ENCODE measurements at regions not wholly inside any gene's neighbourhood (a gene's known extent, or its start where the extent isn't known, plus 50 kb on each side); places are given as distances from the start of the nearest gene placed in this dataset.

DNA sequence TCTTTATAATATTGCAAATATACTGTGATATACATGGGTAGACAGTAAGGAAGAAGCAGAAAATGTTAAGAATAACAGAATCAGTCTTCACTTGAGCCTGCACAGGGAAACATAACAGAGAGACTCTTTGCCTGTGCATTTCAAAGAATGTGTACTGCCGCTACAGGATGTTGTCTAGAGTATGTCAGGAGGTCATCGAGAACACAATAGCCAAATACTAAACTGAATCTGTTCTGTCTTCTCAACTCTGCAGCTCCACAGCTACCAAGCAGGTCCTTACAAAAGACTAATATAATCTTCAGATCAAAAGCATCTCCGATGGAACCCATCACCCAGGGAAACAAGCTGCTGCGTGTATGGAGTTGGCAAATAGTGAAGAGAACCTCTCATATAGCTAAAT lies 471.5 kb downstream of the PCDH10 start:
- DNase-seq (no peak), ATAC-seq (ENCODE audit: low read depth) (no peak)
- no peak overlapping the region for H3K4me3 Mint-ChIP-seq
- H3K9me3 Mint-ChIP-seq: no peaks in the 10 kb centered on the region
- no peaks in the 10 kb centered on the region for H3K27me3 Mint-ChIP-seq
- POLR2A ChIA-PET: no interaction called here
- no peaks in the 10 kb centered on the region for H3K36me3 Mint-ChIP-seq
- H3K27ac Mint-ChIP-seq: no peak overlapping the region
- no peaks in the 10 kb centered on the region for H3K4me1 Mint-ChIP-seq

DNA sequence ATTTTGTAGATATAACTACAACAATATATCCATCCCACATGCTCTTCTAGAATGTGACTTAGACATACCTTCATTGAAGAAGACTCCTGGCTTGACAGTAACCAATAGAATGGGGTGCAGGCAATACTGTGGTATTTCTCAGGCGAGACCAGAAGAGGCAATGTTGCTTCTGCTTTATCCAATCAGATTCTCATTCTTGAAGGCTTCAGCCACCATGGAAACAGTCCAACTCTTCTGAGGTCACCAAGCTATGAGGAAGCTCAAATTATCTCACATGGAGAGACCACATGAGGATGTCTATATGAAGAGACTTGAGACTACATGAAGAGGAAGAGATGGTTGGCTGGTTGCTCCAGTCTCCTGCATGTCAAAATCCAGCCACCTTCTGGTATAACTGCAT lies 469.9 kb downstream of the PCDH10 start:
- Mint-ChIP-seq H3K36me3 (no peaks in the 10 kb centered on the region), H3K27me3 (no peaks in the 10 kb centered on the region), H3K4me1 (no peaks in the 10 kb centered on the region), H3K9me3 (no peaks in the 10 kb centered on the region), H3K27ac (no peak overlapping the region), H3K4me3 (no peak overlapping the region)
- no peak for ATAC-seq (ENCODE audit: low read depth)
- POLR2A ChIA-PET: no interaction called here
- no peak for DNase-seq

DNA sequence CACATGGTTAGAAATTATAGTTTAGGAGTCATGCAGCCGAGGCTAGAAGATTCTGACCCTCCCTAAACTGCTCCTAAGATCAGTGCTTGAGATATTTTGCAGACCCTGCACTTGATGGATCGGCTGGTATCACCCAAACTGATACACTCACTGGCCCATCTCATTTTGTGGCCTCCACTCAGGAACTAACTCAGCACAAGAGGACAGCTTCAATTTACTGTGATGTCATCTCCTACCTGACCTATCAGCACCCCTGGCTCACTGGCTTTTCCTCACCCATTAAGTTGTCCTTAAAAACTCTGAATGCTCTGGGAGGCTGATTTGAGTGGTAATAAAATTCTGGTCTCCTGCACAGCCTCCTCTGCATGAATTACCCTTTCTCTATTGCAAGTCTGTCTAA lies 450.9 kb downstream of the PCDH10 start:
- DNase-seq (no peak), ATAC-seq (ENCODE audit: low read depth) (no peak)
- Mint-ChIP-seq H3K36me3 (no peaks in the 10 kb centered on the region), H3K27me3 (no peaks in the 10 kb centered on the region), H3K4me3 (no peak overlapping the region), H3K4me1 (no peaks in the 10 kb centered on the region), H3K9me3 (no peaks in the 10 kb centered on the region), H3K27ac (no peak overlapping the region)
- POLR2A ChIA-PET: interaction anchor here (0.5 kb wide), 1 partner anchor 1274 kb away, joined by 4 read pairs; no protein-coding TSS in a partner anchor

DNA sequence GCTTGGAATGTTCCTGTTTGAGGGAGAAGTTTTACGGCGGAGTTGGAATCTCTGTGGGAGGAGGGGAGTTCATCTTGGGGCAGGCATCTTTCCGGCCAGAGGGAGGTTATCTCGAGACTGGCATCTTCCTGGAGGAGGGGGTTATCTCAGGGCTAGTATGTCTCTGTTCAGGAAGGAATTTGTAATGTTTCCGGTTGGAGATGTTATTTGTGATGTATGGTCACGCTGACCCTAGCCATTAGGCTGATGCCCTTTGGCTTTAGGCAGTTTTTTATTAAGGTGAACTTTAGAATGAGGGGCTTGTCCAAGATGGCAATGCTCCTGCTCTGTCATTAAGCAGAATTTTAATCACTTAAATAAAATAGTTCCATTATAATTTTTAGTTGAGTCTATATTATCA lies 449.7 kb downstream of the PCDH10 start:
- Mint-ChIP-seq H3K4me1 (no peaks in the 10 kb centered on the region), H3K9me3 (no peaks in the 10 kb centered on the region), H3K36me3 (no peaks in the 10 kb centered on the region), H3K4me3 (no peak overlapping the region), H3K27ac (no peak overlapping the region), H3K27me3 (no peaks in the 10 kb centered on the region)
- POLR2A ChIA-PET: no interaction called here
- DNase-seq (no peak), ATAC-seq (ENCODE audit: low read depth) (no peak)

DNA sequence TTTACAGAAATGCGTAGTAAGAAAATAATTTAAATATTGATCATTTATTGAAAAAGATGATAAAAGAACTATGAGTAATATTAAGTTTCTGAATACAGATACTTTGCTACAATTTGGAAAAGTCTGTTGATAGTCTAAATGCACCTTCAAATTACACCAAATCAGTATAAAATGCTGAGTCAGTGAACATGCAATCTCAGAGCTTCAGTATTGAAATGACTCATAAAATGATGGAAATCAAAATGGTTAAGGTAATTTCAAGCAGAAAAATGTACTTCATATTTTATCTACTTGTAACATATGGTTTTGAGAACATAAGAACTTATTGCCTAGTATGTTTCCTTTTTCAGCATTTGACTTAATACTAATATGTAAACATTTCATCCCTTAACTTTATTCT lies 448.2 kb downstream of the PCDH10 start:
- H3K27me3 Mint-ChIP-seq: no peaks in the 10 kb centered on the region

DNA sequence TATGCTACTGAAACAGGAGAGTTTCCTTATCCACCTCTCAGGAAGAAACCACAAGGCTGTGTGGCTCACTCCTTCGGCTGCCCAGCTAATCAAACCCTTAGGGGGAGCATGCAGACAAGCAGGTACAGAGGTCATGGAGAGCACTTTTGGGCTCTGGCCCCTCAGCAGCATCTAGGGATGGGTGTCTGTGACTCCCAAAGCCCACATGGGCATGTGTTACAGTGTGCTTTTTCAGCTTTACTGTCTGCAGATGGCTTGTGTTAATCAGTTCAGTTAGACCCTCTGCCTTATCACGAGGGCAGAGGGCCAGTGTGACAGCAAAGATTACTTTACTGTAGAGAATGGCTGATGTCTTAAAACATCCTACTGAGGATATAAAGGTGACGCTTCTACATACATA lies 447.4 kb downstream of the PCDH10 start:
- Mint-ChIP-seq H3K27ac (no peak overlapping the region), H3K4me1 (no peaks in the 10 kb centered on the region), H3K36me3 (no peaks in the 10 kb centered on the region), H3K27me3 (no peaks in the 10 kb centered on the region), H3K4me3 (no peak overlapping the region), H3K9me3 (no peaks in the 10 kb centered on the region)
- DNase-seq (no peak), ATAC-seq (ENCODE audit: low read depth) (no peak)
- POLR2A ChIA-PET: no interaction called here

More for the DNA sequence above, 448.2 kb downstream of the PCDH10 start:
- ATAC-seq (ENCODE audit: low read depth) (no peak), DNase-seq (no peak)
- Mint-ChIP-seq H3K9me3 (no peaks in the 10 kb centered on the region), H3K4me3 (no peak overlapping the region), H3K27ac (no peak overlapping the region), H3K36me3 (no peaks in the 10 kb centered on the region), H3K4me1 (no peaks in the 10 kb centered on the region)
- POLR2A ChIA-PET: no interaction called here

DNA sequence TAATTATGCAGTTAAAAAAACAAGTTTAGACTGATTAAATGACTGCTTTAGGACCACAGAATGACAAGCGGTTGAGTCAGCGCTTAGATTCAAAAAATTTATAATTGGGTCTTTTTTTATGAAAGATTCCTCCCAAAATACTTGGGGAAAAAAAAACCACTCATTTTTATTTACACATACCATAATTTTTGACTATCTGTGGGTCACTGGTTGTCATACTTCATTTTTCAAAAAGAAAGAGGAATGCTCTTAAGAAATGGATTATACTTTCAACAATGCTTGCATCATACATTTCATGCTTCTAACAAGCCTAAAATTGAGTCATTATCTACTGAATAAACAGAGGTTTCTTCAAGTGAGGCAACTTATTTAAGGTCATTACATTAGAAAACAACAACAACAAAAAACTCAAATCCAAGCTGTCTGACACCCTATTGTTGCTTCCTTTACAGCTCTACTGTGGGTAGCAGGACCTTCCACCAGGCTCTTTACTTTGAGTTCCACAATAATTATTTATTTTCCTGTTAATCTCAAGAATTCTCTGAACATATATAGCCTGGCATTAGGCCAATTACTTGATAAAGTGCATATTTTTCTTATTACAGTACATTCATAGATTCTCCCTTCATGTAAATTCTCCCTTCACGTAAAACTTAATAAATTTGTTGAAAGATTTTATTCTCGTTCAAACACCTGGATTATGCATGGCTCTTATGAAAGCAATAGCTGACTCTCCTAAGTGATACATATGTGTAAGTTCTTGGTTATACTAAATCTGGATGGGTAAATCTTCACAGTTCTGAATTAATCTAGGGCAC lies 445.5 kb downstream of the PCDH10 start:
- POLR2A ChIA-PET: no interaction called here
- DNase-seq (no peak), ATAC-seq (ENCODE audit: low read depth) (no peak)
- no peaks in the 10 kb centered on the region for H3K27me3 Mint-ChIP-seq
- no peaks in the 10 kb centered on the region for H3K36me3 Mint-ChIP-seq
- no peak overlapping the region for H3K4me3 Mint-ChIP-seq
- no peak overlapping the region for H3K27ac Mint-ChIP-seq
- H3K9me3 Mint-ChIP-seq: no peaks in the 10 kb centered on the region
- H3K4me1 Mint-ChIP-seq: no peaks in the 10 kb centered on the region

DNA sequence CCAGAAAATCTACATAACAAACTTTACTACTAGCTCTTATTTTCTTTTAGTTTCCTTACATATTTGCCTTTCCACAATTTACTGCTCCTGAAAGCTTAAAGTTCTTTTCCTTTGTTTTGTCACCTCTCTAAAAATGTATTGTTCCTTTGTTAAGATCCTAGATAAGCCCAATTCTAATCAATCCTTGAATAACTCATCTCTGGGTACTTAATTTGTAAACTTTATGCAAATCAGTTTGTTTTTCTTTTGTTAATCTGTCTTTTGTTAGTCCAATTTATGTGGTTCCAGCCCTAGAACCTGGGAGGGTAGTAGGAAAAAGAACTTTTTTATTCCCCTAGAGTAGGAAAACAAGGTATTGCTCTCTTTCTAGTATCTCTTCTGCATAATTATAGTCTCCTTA lies 444.7 kb downstream of the PCDH10 start:
- POLR2A ChIA-PET: no interaction called here
- Mint-ChIP-seq H3K4me1 (no peaks in the 10 kb centered on the region), H3K9me3 (no peaks in the 10 kb centered on the region), H3K4me3 (no peak overlapping the region), H3K27me3 (no peaks in the 10 kb centered on the region), H3K27ac (no peak overlapping the region), H3K36me3 (no peaks in the 10 kb centered on the region)
- DNase-seq (no peak), ATAC-seq (ENCODE audit: low read depth) (no peak)

DNA sequence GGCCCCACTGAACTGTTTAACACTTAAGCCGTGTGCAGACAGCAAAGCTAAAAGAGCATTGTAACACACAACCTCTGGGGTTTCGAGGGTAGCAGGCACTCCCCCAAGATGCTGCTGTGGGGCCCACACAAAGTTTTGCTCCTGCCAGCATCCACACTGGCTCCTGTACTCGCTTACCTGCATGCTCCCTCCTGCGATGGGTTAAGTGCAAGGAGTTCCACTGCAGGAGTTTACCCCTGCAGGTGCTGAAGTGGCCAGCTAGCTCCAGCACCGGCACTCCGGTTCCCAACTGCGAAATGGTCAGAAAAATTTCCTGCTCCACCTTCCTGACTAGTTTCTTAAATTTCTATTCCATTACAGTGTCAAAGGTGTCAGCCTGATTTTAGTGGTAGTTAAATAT lies 443.5 kb downstream of the PCDH10 start:
- H3K36me3 Mint-ChIP-seq: no peaks in the 10 kb centered on the region
- H3K27ac Mint-ChIP-seq: no peak overlapping the region
- no peaks in the 10 kb centered on the region for H3K4me1 Mint-ChIP-seq
- POLR2A ChIA-PET: no interaction called here
- ATAC-seq (ENCODE audit: low read depth): no peak
- H3K4me3 Mint-ChIP-seq: no peak overlapping the region
- no peaks in the 10 kb centered on the region for H3K9me3 Mint-ChIP-seq
- no peak for DNase-seq
- H3K27me3 Mint-ChIP-seq: no peaks in the 10 kb centered on the region

DNA sequence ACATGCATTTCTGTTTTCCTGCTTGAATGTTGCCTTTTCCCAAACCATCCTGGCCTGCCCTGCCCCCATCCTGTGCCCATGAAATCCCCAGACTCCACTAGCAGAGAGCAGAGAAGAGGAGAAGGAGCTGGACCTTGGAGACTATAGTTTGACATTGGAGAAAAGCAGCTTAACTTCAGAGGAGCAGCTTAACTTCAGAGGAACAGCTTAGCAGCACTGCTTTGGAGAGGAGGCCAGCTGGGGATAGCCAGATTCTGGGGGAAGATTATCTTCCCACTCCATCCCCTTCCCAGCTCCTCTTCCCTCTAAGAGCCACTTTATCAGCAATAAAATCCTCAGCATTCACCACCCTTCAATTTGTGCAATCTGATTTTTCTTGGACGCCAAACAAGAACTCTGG lies 443.0 kb downstream of the PCDH10 start:
- H3K4me3 Mint-ChIP-seq: no peak overlapping the region
- POLR2A ChIA-PET: no interaction called here
- no peaks in the 10 kb centered on the region for H3K36me3 Mint-ChIP-seq
- ATAC-seq (ENCODE audit: low read depth): no peak
- H3K4me1 Mint-ChIP-seq: no peaks in the 10 kb centered on the region
- no peaks in the 10 kb centered on the region for H3K9me3 Mint-ChIP-seq
- no peaks in the 10 kb centered on the region for H3K27me3 Mint-ChIP-seq
- no peak for DNase-seq
- no peak overlapping the region for H3K27ac Mint-ChIP-seq

DNA sequence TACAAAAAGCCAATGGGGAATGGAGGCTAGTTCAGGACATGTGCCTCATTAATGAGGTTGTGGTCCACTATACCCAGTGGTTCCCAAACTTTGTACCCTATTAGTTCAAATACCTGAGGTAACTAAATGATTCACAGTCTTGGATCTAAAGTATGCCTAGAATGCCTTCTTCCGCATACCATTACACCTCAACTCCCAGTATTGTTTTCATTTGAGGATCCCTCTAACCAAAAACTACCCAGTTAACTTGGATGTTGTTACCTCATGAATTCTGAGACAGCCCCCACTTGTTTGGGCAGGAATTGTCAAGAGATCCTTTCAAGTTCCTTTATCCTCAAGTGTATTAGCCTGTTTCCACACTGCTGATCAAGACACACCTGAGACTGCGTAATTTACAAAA lies 439.2 kb downstream of the PCDH10 start:
- no peaks in the 10 kb centered on the region for H3K9me3 Mint-ChIP-seq
- H3K4me1 Mint-ChIP-seq: no peaks in the 10 kb centered on the region
- no peaks in the 10 kb centered on the region for H3K36me3 Mint-ChIP-seq
- H3K27me3 Mint-ChIP-seq: no peaks in the 10 kb centered on the region
- H3K4me3 Mint-ChIP-seq: no peak overlapping the region
- no peak overlapping the region for H3K27ac Mint-ChIP-seq
- POLR2A ChIA-PET: no interaction called here
- DNase-seq (no peak), ATAC-seq (ENCODE audit: low read depth) (no peak)

DNA sequence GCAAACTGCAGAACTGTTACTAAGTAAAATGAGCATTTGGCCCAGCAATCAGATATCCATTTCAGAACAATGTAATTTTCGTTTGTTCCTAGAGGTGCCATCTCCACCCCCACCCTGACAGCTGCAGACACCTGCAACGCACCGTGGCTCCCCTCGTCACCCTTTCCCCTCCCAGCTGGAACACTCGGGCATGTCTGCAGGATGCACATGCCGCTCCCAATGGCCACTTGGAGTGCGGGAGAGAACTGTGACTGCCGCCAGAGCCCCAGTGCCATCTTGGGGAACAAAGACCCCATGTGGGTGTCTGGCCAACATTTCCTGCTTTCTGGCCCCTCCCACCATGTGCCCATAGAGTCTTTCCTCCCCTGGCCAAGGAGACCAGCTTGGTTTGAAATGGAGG lies 436.2 kb downstream of the PCDH10 start:
- no peak overlapping the region for H3K4me3 Mint-ChIP-seq
- no peak for ATAC-seq (ENCODE audit: low read depth)
- no peaks in the 10 kb centered on the region for H3K27me3 Mint-ChIP-seq
- H3K27ac Mint-ChIP-seq: no peak overlapping the region
- DNase-seq: no peak
- no peaks in the 10 kb centered on the region for H3K36me3 Mint-ChIP-seq
- H3K4me1 Mint-ChIP-seq: no peaks in the 10 kb centered on the region
- POLR2A ChIA-PET: no interaction called here
- H3K9me3 Mint-ChIP-seq: no peaks in the 10 kb centered on the region

DNA sequence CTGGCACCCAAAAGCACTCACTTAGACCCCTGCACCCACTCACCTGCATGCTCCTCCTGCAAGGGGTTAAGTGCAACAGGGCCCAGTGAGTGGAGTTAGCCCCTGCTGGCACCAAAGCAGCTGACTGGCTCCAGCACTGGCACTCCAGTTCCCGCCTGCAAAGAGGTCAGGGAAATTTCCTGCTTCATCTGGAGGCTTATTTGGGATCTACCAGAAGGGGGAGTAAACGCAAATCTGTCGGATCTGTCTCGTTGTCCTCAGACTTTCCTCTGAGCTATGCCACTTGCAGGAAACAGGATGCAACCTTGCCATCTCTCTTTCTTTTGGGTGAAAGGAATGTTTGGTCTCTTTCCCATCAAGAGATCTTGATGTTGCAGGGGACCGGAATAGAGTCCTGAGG lies 435.6 kb downstream of the PCDH10 start:
- Mint-ChIP-seq H3K4me3 (no peak overlapping the region), H3K27me3 (no peaks in the 10 kb centered on the region), H3K4me1 (no peaks in the 10 kb centered on the region), H3K36me3 (no peaks in the 10 kb centered on the region), H3K27ac (no peak overlapping the region), H3K9me3 (no peaks in the 10 kb centered on the region)
- DNase-seq (no peak), ATAC-seq (ENCODE audit: low read depth) (no peak)
- POLR2A ChIA-PET: no interaction called here

DNA sequence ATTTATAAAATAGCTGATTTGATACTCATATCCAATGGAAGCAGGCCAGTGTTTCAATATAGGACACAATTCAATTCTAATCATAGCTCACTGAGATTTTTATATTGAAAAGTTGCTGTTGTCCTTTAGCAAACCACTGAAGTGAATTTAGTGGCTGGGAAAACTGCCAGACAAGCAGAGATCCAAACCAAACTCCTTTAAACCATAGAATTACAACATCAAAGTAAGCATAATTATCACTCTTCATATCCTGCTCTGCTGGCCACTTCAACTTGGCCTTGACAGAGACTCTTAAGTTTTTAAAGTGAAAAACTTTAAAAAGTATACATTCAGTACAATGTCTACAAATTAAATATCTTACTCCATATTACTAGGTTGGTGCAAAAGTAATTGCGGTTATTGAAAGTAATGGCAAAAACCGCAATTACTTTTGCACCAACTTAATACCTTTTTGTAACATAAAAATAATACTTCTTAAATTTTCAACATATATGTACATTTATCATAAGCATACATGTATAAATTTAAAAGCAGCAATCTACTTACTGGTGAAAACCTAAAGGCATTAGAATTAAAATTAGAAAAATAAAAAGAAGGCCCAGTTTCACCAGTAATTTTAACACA lies 433.0 kb downstream of the PCDH10 start:
- H3K36me3 Mint-ChIP-seq: no peaks in the 10 kb centered on the region
- DNase-seq (no peak), ATAC-seq (ENCODE audit: low read depth) (no peak)
- H3K27me3 Mint-ChIP-seq: no peaks in the 10 kb centered on the region
- H3K27ac Mint-ChIP-seq: no peak overlapping the region
- H3K4me1 Mint-ChIP-seq: no peaks in the 10 kb centered on the region
- H3K4me3 Mint-ChIP-seq: no peak overlapping the region
- H3K9me3 Mint-ChIP-seq: no peaks in the 10 kb centered on the region
- POLR2A ChIA-PET: no interaction called here

Data from activated naive CD8-positive, alpha-beta T cell treated with anti-CD3 and anti-CD28 coated beads, Interleukin-2, amount 10 ng/mL, durations not matched to agents 7 days and 5 days (primary cell).